NCI-H128 (cell line): ENCODE measurements at regions not wholly inside any gene's neighbourhood (a gene's known extent, or its start where the extent isn't known, plus 50 kb on each side); places are given as distances from the start of the nearest gene placed in this dataset.
"Not testable (repeated sequence)": the region's sequence is repeated elsewhere in the genome, so short reads cannot be mapped to it uniquely, and the experiment has no call there.

ENCODE experiments used
- DNase-seq: peaks from one replicate; lab custom pipeline; 2025; ENCODE audit not compliant: unreplicated experiment; lab: John Stamatoyannopoulos, UW

GRCh38 chr7:29649028-29649716 is 85.5 kb downstream of the PRR15 start:
- no peak for DNase-seq

- DNase-seq: no peak
These were observed 86.2 kb downstream of the PRR15 start for GRCh38 chr7:29649876-29650275.

GRCh38 chr7:29651477-29651876 is 87.8 kb downstream of the PRR15 start:
- DNase-seq: no peak

GRCh38 chr7:29652556-29652955 is 88.9 kb downstream of the PRR15 start:
- no peak for DNase-seq

- not testable (repeated sequence) for DNase-seq
These were observed 90.7 kb downstream of the PRR15 start for GRCh38 chr7:29654340-29654739.

GRCh38 chr7:29657288-29657687 is 93.7 kb downstream of the PRR15 start:
- no peak for DNase-seq

GRCh38 chr7:29657856-29658255 is 94.2 kb downstream of the PRR15 start:
- DNase-seq: no peak

- DNase-seq: not testable (repeated sequence)
These were observed 95.6 kb downstream of the PRR15 start for GRCh38 chr7:29659213-29659612.

- DNase-seq: not testable (repeated sequence)
These were observed 99.3 kb downstream of the PRR15 start for GRCh38 chr7:29662899-29663298.

GRCh38 chr7:29664999-29665398 is 101.4 kb downstream of the PRR15 start:
- not testable (repeated sequence) for DNase-seq

GRCh38 chr7:29667096-29667669 is 103.5 kb downstream of the PRR15 start:
- not testable (repeated sequence) for DNase-seq

- not testable (repeated sequence) for DNase-seq
These were observed 107.7 kb downstream of the PRR15 start for GRCh38 chr7:29671286-29671685.

GRCh38 chr7:29673635-29674034 is 110.0 kb downstream of the PRR15 start:
- DNase-seq: not testable (repeated sequence)

- not testable (repeated sequence) for DNase-seq
These were observed 111.0 kb downstream of the PRR15 start for GRCh38 chr7:29674626-29675025.

GRCh38 chr7:29677254-29677653 is 113.6 kb downstream of the PRR15 start:
- not testable (repeated sequence) for DNase-seq

GRCh38 chr7:29679963-29680362 is 116.3 kb downstream of the PRR15 start:
- DNase-seq: not testable (repeated sequence)

GRCh38 chr7:29680601-29681000 is 117.0 kb downstream of the PRR15 start:
- not testable (repeated sequence) for DNase-seq

GRCh38 chr7:29684151-29684786 is 120.6 kb downstream of the PRR15 start:
- DNase-seq: not testable (repeated sequence)

GRCh38 chr7:29684787-29685650 is 121.3 kb upstream of the WIPF3 start:
- DNase-seq: peak; percentile 27

GRCh38 chr7:29685651-29686271 is 120.5 kb upstream of the WIPF3 start:
- DNase-seq: not testable (repeated sequence)

GRCh38 chr7:29690510-29690909 is 115.8 kb upstream of the WIPF3 start:
- not testable (repeated sequence) for DNase-seq
